Neural cell (in vitro differentiated cells): ENCODE measurements at regions not wholly inside any gene's neighbourhood (a gene's known extent, or its start where the extent isn't known, plus 50 kb on each side); places are given as distances from the start of the nearest gene placed in this dataset.
A peak's percentile ranks its signal among the peaks of the same experiment; 100 is the strongest.

Experiments used
- H2AFZ ChIP-seq: fragments of 200-600, 300-800 bp; sonication (generic), shearing (Covaris generic); 2 replicates; pipeline ENCODE4 v1.6.0; 2014; ENCODE audit warnings: low read depth, mild to moderate bottlenecking, antibody characterized with exemption, low read length, moderate library complexity
- H3F3A ChIP-seq: fragments of 200-600 bp; shearing (Covaris generic); 2 replicates; pipeline ENCODE4 v1.6.1; 2016; ENCODE audit warnings: mild to moderate bottlenecking, moderate library complexity, mixed read lengths, antibody characterized with exemption, low read length; ENCODE audit not compliant: insufficient read depth, poor library complexity, severe bottlenecking
- H3K27ac ChIP-seq: fragments of 200-600, 300-800 bp; sonication (generic), shearing (Covaris generic); 2 replicates; pipeline ENCODE4 v1.5.1; 2014; ENCODE audit warnings: mild to moderate bottlenecking, low read length, moderate library complexity
- H3K27me3 ChIP-seq: fragments of 300-800, 200-600 bp; sonication (generic), shearing (Covaris generic); 2 replicates; pipeline ENCODE4 v1.6.0; 2014; ENCODE audit warnings: mild to moderate bottlenecking, low read depth, low read length, moderate library complexity; ENCODE audit not compliant: insufficient read depth
- H3K36me3 ChIP-seq: fragments of 300-800, 200-600 bp; sonication (generic), shearing (Covaris generic); 2 replicates; pipeline ENCODE4 v1.5.1; 2014; ENCODE audit warnings: mild to moderate bottlenecking, antibody characterized with exemption, low read length, moderate library complexity; ENCODE audit not compliant: insufficient read depth
- H3K4me2 ChIP-seq: fragments of 300-800, 200-600 bp; sonication (generic), shearing (Covaris generic); 2 replicates; pipeline ENCODE4 v1.6.0; 2014; ENCODE audit warnings: mild to moderate bottlenecking, low read length
- H3K4me3 ChIP-seq: fragments of 300-800, 200-600 bp; sonication (generic), shearing (Covaris generic); 2 replicates; pipeline ENCODE4 v1.5.1; 2014; ENCODE audit warnings: mild to moderate bottlenecking, low read length, moderate library complexity
- H3K79me2 ChIP-seq: fragments of 200-600 bp; shearing (Covaris generic); replicated peaks from 2 replicates; pipeline ENCODE4 v1.6.0; 2014; ENCODE audit warnings: mild to moderate bottlenecking, low read length, moderate library complexity; ENCODE audit not compliant: insufficient read depth
- H3K9ac ChIP-seq: fragments of 300-800, 200-600 bp; sonication (generic), shearing (Covaris generic); 2 replicates; pipeline ENCODE4 v1.6.1; 2016; ENCODE audit warnings: mild to moderate bottlenecking, low read length, mixed read lengths
- H3K9me2 ChIP-seq: fragments of 200-600 bp; shearing (Covaris generic); 2 replicates; pipeline ENCODE4 v1.6.1; 2016; ENCODE audit warnings: mild to moderate bottlenecking, low read length, mixed read lengths; ENCODE audit not compliant: insufficient read depth
- H3K9me3 ChIP-seq: fragments of 200-600, 300-800 bp; sonication (generic), shearing (Covaris generic); 2 replicates; pipeline ENCODE4 v1.6.1; 2016; ENCODE audit warnings: mild to moderate bottlenecking, mixed run types, low read length, moderate library complexity, mixed read lengths
- H4K20me1 ChIP-seq: fragments of 200-600 bp; shearing (Covaris generic); 2 replicates; pipeline ENCODE4 v1.6.1; 2016; ENCODE audit warnings: mild to moderate bottlenecking, mixed run types; ENCODE audit not compliant: insufficient read depth
- CTCF ChIP-seq: fragments of 450-650 bp; IDR thresholded peaks from 2 replicates; pipeline ENCODE4 v1.5.1; 2014; ENCODE audit warnings: antibody characterized with exemption, mild to moderate bottlenecking, moderate library complexity; ENCODE audit not compliant: poor library complexity, severe bottlenecking
- EP300 ChIP-seq: fragments of 450-650 bp; conservative IDR thresholded peaks from 2 replicates; pipeline ENCODE4 v1.6.1; 2014; ENCODE audit warnings: antibody characterized with exemption, mild to moderate bottlenecking, moderate library complexity; ENCODE audit not compliant: poor library complexity, severe bottlenecking
- EZH2 ChIP-seq: fragments of 200-600, 300-800 bp; shearing (Covaris generic), sonication (generic); IDR thresholded peaks from 2 replicates; pipeline ENCODE4 v1.6.1; 2014; ENCODE audit warnings: antibody characterized with exemption, low read length, borderline replicate concordance, mild to moderate bottlenecking; ENCODE audit not compliant: insufficient read depth, poor library complexity, severe bottlenecking
- MXI1 ChIP-seq: fragments of 450-650 bp; conservative IDR thresholded peaks from 2 replicates; pipeline ENCODE4 v1.6.1; 2014; ENCODE audit warnings: antibody characterized with exemption, mild to moderate bottlenecking; ENCODE audit not compliant: poor library complexity, severe bottlenecking
- POLR2AphosphoS5 ChIP-seq: IDR thresholded peaks from 2 replicates; pipeline ENCODE4 v1.6.1; 2012
- RAD21 ChIP-seq: fragments of 450-650 bp; conservative IDR thresholded peaks from 2 replicates; pipeline ENCODE4 v1.6.1; 2014; ENCODE audit warnings: antibody characterized with exemption, mild to moderate bottlenecking, moderate library complexity
- REST ChIP-seq: IDR thresholded peaks from 2 replicates; pipeline ENCODE4 v1.6.1; 2012; ENCODE audit warnings: borderline replicate concordance
- SMC3 ChIP-seq: fragments of 450-650 bp; conservative IDR thresholded peaks from 2 replicates; pipeline ENCODE4 v1.6.1; 2014; ENCODE audit warnings: antibody characterized with exemption, mild to moderate bottlenecking, moderate library complexity; ENCODE audit not compliant: poor library complexity
- TAF1 ChIP-seq: IDR thresholded peaks from 2 replicates; pipeline ENCODE4 v1.6.1; 2012; ENCODE audit warnings: low read depth

- Histone ChIP-seq H3K9me2 (no peaks in the 10 kb centered on the region), H3F3A (no peaks in the 10 kb centered on the region), H2AFZ (no peak overlapping the region), H3K27me3 (no peaks in the 10 kb centered on the region), H3K79me2 (no peaks in the 10 kb centered on the region), H3K4me2 (no peak overlapping the region), H3K27ac (no peak overlapping the region), H3K9me3 (no peaks in the 10 kb centered on the region), H3K4me3 (no peak overlapping the region), H3K9ac (no peak overlapping the region), H3K36me3 (no peaks in the 10 kb centered on the region), H4K20me1 (no peaks in the 10 kb centered on the region)
- TF ChIP-seq TAF1 = no peak
- peak; percentile 16 for TF ChIP-seq CTCF
Measured at GRCh38 chr7:109092268-109092667, 522.6 kb downstream of the DNAJB9 start.

GRCh38 chr7:109101332-109101731 lies 531.7 kb downstream of the DNAJB9 start:
- Histone ChIP-seq H2AFZ (no peak overlapping the region), H3K36me3 (no peaks in the 10 kb centered on the region), H3K9me3 (no peaks in the 10 kb centered on the region), H3K27ac (no peak overlapping the region), H3K4me2 (no peak overlapping the region), H3K9ac (no peak overlapping the region), H3F3A (no peaks in the 10 kb centered on the region), H3K9me2 (no peaks in the 10 kb centered on the region), H3K79me2 (no peaks in the 10 kb centered on the region), H3K27me3 (no peaks in the 10 kb centered on the region), H4K20me1 (no peaks in the 10 kb centered on the region), H3K4me3 (no peak overlapping the region)
- no peak for TF ChIP-seq SMC3
- TF ChIP-seq RAD21 = no peak
- no peak for TF ChIP-seq POLR2AphosphoS5
- TF ChIP-seq CTCF = no peak
- no peak for TF ChIP-seq TAF1
- no peak for TF ChIP-seq MXI1
- no peak for TF ChIP-seq EP300
- no peak for TF ChIP-seq REST
- no peak for TF ChIP-seq EZH2
